ENCODE measurements at regions not wholly inside any gene's neighbourhood (a gene's known extent, or its start where the extent isn't known, plus 50 kb on each side); places are given as distances from the start of the nearest gene placed in this dataset.

- Histone ChIP-seq H2AFZ (ENCODE audit: low read length) (no peak overlapping the region), H3K9ac (ENCODE audit: insufficient read depth, low read length) (no peak overlapping the region), H4K20me1 (ENCODE audit: control insufficient read depth, extremely low read depth, insufficient read depth, low read length) (no peaks in the 10 kb centered on the region), H3K4me3 (replicated peaks in 1 of 4; ENCODE audit: control extremely low read depth in 1 of 4, insufficient read depth in 1 of 4, low read depth in 3 of 4, low read length in 4 of 4) (no peak overlapping the region), H3K4me2 (ENCODE audit: extremely low read depth, insufficient read depth, low read length) (no peak overlapping the region), H3K27ac (ENCODE audit: insufficient read depth, low read length) (no peak overlapping the region), H3K4me1 (ENCODE audit: control insufficient read depth, extremely low read depth, insufficient read depth, low read length) (no peaks in the 10 kb centered on the region), H3K27me3 (ENCODE audit: control insufficient read depth, insufficient read depth, low read length) (no peaks in the 10 kb centered on the region), H3K36me3 (ENCODE audit: control insufficient read depth, insufficient read depth, low read length) (no peaks in the 10 kb centered on the region), H3K79me2 (ENCODE audit: control insufficient read depth, insufficient read depth, low read length) (no peaks in the 10 kb centered on the region), H3K9me3 (ENCODE audit: control insufficient read depth, insufficient read depth, low read depth, low read length) (no peaks in the 10 kb centered on the region)
- DNase-seq (ENCODE audit: low read depth in 2 of 2): no peak
- TF ChIP-seq EZH2 (IDR thresholded peaks at IDR 0.05; ENCODE audit: low read length, missing control alignments): no peak
- TF ChIP-seq CTCF (conservative IDR thresholded peaks at IDR 0.05 in 1 of 2, IDR thresholded peaks at IDR 0.05 in 1 of 2; ENCODE audit: low read depth in 1 of 2, low read length in 2 of 2): no peak
These were observed 108.8 kb upstream of the CCDC28A start for GRCh38 chr6:138664745-138665144.

- Histone ChIP-seq H3K79me2 (ENCODE audit: control insufficient read depth, insufficient read depth, low read length) (no peaks in the 10 kb centered on the region), H3K9me3 (ENCODE audit: control insufficient read depth, insufficient read depth, low read depth, low read length) (no peaks in the 10 kb centered on the region), H3K4me1 (ENCODE audit: control insufficient read depth, extremely low read depth, insufficient read depth, low read length) (no peaks in the 10 kb centered on the region), H3K9ac (ENCODE audit: insufficient read depth, low read length) (no peak overlapping the region), H3K27ac (ENCODE audit: insufficient read depth, low read length) (no peak overlapping the region), H3K36me3 (ENCODE audit: control insufficient read depth, insufficient read depth, low read length) (no peaks in the 10 kb centered on the region), H3K4me3 (replicated peaks in 1 of 4; ENCODE audit: control extremely low read depth in 1 of 4, insufficient read depth in 1 of 4, low read depth in 3 of 4, low read length in 4 of 4) (no peak overlapping the region), H4K20me1 (ENCODE audit: control insufficient read depth, extremely low read depth, insufficient read depth, low read length) (no peaks in the 10 kb centered on the region), H3K4me2 (ENCODE audit: extremely low read depth, insufficient read depth, low read length) (no peak overlapping the region), H3K27me3 (ENCODE audit: control insufficient read depth, insufficient read depth, low read length) (no peaks in the 10 kb centered on the region), H2AFZ (ENCODE audit: low read length) (no peak overlapping the region)
- TF ChIP-seq CTCF (conservative IDR thresholded peaks at IDR 0.05 in 1 of 2, IDR thresholded peaks at IDR 0.05 in 1 of 2; ENCODE audit: low read depth in 1 of 2, low read length in 2 of 2) (no peak), EZH2 (IDR thresholded peaks at IDR 0.05; ENCODE audit: low read length, missing control alignments) (no peak)
- peak in 1 of 2 donors; percentile 30 for DNase-seq (ENCODE audit: low read depth in 2 of 2)
These were observed 106.9 kb upstream of the CCDC28A start for GRCh38 chr6:138666636-138667035.

GRCh38 chr6:138667408-138667807 lies 106.2 kb upstream of the CCDC28A start:
- DNase-seq (ENCODE audit: low read depth in 2 of 2): no peak
- no peaks in the 10 kb centered on the region for H3K79me2 ChIP-seq (ENCODE audit: control insufficient read depth, insufficient read depth, low read length)
- H3K27ac ChIP-seq (ENCODE audit: insufficient read depth, low read length): no peak overlapping the region
- no peak overlapping the region for H3K9ac ChIP-seq (ENCODE audit: insufficient read depth, low read length)
- no peak overlapping the region for H3K4me2 ChIP-seq (ENCODE audit: extremely low read depth, insufficient read depth, low read length)
- no peaks in the 10 kb centered on the region for H4K20me1 ChIP-seq (ENCODE audit: control insufficient read depth, extremely low read depth, insufficient read depth, low read length)
- no peak for TF ChIP-seq CTCF (conservative IDR thresholded peaks at IDR 0.05 in 1 of 2, IDR thresholded peaks at IDR 0.05 in 1 of 2; ENCODE audit: low read depth in 1 of 2, low read length in 2 of 2)
- TF ChIP-seq EZH2 (IDR thresholded peaks at IDR 0.05; ENCODE audit: low read length, missing control alignments): no peak
- no peak overlapping the region for H2AFZ ChIP-seq (ENCODE audit: low read length)
- H3K36me3 ChIP-seq (ENCODE audit: control insufficient read depth, insufficient read depth, low read length): no peaks in the 10 kb centered on the region
- H3K4me1 ChIP-seq (ENCODE audit: control insufficient read depth, extremely low read depth, insufficient read depth, low read length): no peaks in the 10 kb centered on the region
- H3K9me3 ChIP-seq (ENCODE audit: control insufficient read depth, insufficient read depth, low read depth, low read length): no peaks in the 10 kb centered on the region
- no peaks in the 10 kb centered on the region for H3K27me3 ChIP-seq (ENCODE audit: control insufficient read depth, insufficient read depth, low read length)
- no peak overlapping the region for H3K4me3 ChIP-seq (replicated peaks in 1 of 4; ENCODE audit: control extremely low read depth in 1 of 4, insufficient read depth in 1 of 4, low read depth in 3 of 4, low read length in 4 of 4)
